ENCODE measurements at regions not wholly inside any gene's neighbourhood (a gene's known extent, or its start where the extent isn't known, plus 50 kb on each side); places are given as distances from the start of the nearest gene placed in this dataset.

DNA sequence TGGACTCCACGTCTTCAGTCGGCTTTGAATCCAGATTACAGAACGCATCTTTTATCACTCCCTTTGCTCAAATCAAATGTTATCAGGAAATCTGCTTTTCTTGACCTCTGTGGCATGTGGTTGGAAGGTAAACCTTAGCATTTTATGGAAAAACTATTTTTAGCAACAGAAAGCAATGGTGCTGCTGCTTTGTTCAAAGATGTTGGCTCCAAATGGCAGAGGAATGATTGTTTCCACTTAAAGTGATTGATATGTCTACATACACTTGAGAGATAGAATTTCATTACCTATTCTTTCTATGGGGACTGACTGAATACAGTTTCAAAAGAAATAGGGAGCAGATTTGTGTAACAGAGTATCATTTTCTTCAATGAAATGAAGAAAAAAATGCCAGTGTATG, 761.2 kb downstream of the NOVA1 start (continued):
- TF ChIP-seq FOXA1 (IDR thresholded peaks at IDR 0.05; ENCODE audit: borderline replicate concordance) = no peak
- no peak for TF ChIP-seq SMAD3 (CRISPR knock-in tag; conservative IDR thresholded peaks at IDR 0.05)
- no peak for TF ChIP-seq CBX2 (IDR thresholded peaks at IDR 0.05; ENCODE audit: insufficient read depth, low read length, poor library complexity, severe bottlenecking)
- TF ChIP-seq, protein P1, sequence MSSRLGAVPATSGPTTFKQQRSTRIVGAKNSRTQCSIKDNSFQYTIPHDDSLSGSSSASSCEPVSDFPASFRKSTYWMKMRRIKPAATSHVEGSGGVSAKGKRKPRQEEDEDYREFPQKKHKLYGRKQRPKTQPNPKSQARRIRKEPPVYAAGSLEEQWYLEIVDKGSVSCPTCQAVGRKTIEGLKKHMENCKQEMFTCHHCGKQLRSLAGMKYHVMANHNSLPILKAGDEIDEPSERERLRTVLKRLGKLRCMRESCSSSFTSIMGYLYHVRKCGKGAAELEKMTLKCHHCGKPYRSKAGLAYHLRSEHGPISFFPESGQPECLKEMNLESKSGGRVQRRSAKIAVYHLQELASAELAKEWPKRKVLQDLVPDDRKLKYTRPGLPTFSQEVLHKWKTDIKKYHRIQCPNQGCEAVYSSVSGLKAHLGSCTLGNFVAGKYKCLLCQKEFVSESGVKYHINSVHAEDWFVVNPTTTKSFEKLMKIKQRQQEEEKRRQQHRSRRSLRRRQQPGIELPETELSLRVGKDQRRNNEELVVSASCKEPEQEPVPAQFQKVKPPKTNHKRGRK (tag; IDR thresholded peaks at IDR 0.05) = no peak
- TF ChIP-seq CHD1 (IDR thresholded peaks at IDR 0.05; ENCODE audit: low read length) = no peak
- TF ChIP-seq HLTF (IDR thresholded peaks at IDR 0.05) = no peak

DNA sequence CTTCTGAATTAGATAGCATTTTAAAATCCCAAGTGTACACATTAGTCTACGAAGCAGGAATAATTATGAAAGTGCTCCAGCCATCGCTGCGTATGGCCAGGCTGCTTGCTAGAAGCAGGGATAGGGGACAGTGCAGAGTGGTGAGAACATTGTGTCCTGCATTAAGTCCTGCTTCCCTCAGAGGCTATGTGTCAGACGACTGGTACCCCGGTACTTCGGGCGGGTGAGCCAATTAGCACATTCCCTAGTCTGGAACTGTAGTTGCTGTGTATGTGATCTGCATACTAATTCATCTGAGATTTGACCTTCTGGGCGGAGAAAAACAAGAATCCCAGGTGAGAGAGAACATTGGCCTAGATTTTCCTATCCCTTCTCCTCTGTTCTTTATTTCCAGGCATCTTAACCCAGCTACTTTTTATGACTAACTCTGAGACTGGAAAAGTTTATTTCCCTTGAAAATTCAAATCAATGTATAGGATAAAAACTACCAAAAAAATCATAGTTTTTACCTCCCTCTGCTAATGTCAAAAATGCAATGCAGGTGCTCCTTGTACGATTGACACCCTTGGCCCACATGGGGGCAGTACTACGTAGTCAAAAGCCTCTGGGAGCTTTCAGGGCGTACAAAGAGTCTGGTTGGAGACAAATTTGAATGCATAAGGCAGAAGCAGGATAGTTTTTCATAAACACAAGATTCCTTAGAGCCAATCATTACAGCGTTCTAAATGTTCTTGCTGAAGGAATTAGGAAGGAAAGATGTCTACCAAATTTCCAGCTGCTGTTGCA, 764.3 kb downstream of the NOVA1 start:
- POLR2A ChIA-PET = no interaction called here
- H2AFZ ChIP-seq (ENCODE audit: low read depth, low read length) = no peak overlapping the region
- no peaks in the 10 kb centered on the region for H4K20me1 ChIP-seq (replicated peaks; ENCODE audit: control insufficient read depth, insufficient read depth, low read length)
- CTCF ChIA-PET (ENCODE audit: low intra/inter-chr PET ratio) = no interaction called here
- DNase-seq (ENCODE audit: extremely low read depth in 1 of 4, low spot score in 3 of 4) (peak in 2 of 4 experiments; percentile 3 to 4), ATAC-seq (no peak), FAIRE-seq (no peak)
- no peaks in the 10 kb centered on the region for H3K79me2 ChIP-seq (ENCODE audit: control insufficient read depth, insufficient read depth, low read length)
- no TSS peak for BruUV-seq (replicated peaks)
- WGBS (ENCODE audit: insufficient coverage, low coverage, missing lambda C conversion rate) = 1% methylated on average over 11 of the region's 12 CpGs
- H3K36me3 ChIP-seq (ENCODE audit: control insufficient read depth, insufficient read depth, low read length) = no peaks in the 10 kb centered on the region
- H3K4me3 ChIP-seq = no peak overlapping the region
- no peak overlapping the region for H3K27ac ChIP-seq (ENCODE audit: extremely low read depth, low read depth, low read length)
- intact Hi-C loops (cut with micrococcal nuclease) = no loop called here
- no peaks in the 10 kb centered on the region for H3K9me3 ChIP-seq (replicated peaks; ENCODE audit: control insufficient read depth, insufficient read depth, low read depth, low read length)
- no peak for TF ChIP-seq ZNF316 (IDR thresholded peaks at IDR 0.05)
- TF ChIP-seq LEF1 (IDR thresholded peaks at IDR 0.05) = no peak
- TF ChIP-seq PCBP2 (IDR thresholded peaks at IDR 0.05; ENCODE audit: low read depth, low read length, poor library complexity, severe bottlenecking) = no peak
- no peak for TF ChIP-seq PCBP1 (IDR thresholded peaks at IDR 0.05; ENCODE audit: low read depth, low read length, poor library complexity, severe bottlenecking)
- no peak for TF ChIP-seq MEF2A (IDR thresholded peaks at IDR 0.05; ENCODE audit: control insufficient read depth, low read depth, low read length)
- no peak for TF ChIP-seq SRSF7 (optimal IDR thresholded peaks at IDR 0.05; ENCODE audit: low read depth, low read length)
- TF ChIP-seq, protein P2, sequence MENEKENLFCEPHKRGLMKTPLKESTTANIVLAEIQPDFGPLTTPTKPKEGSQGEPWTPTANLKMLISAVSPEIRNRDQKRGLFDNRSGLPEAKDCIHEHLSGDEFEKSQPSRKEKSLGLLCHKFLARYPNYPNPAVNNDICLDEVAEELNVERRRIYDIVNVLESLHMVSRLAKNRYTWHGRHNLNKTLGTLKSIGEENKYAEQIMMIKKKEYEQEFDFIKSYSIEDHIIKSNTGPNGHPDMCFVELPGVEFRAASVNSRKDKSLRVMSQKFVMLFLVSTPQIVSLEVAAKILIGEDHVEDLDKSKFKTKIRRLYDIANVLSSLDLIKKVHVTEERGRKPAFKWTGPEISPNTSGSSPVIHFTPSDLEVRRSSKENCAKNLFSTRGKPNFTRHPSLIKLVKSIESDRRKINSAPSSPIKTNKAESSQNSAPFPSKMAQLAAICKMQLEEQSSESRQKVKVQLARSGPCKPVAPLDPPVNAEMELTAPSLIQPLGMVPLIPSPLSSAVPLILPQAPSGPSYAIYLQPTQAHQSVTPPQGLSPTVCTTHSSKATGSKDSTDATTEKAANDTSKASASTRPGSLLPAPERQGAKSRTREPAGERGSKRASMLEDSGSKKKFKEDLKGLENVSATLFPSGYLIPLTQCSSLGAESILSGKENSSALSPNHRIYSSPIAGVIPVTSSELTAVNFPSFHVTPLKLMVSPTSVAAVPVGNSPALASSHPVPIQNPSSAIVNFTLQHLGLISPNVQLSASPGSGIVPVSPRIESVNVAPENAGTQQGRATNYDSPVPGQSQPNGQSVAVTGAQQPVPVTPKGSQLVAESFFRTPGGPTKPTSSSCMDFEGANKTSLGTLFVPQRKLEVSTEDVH (IDR thresholded peaks at IDR 0.05; ENCODE audit: low read depth, partially characterized antibody) = no peak
- TF ChIP-seq SMARCA4 (IDR thresholded peaks at IDR 0.05) = no peak
- TF ChIP-seq ILK (tag; IDR thresholded peaks at IDR 0.05; ENCODE audit: borderline replicate concordance, low read depth) = no peak
- no peaks in the 10 kb centered on the region for H3K4me1 ChIP-seq (replicated peaks in 1 of 2; ENCODE audit: control insufficient read depth in 2 of 2, insufficient read depth in 2 of 2, low read length in 2 of 2)
- no peak overlapping the region for H3K4me2 ChIP-seq (ENCODE audit: insufficient read depth, low read length)
- in situ Hi-C loops (cut with MboI) = no loop called here
- no peak overlapping the region for H3K9ac ChIP-seq (ENCODE audit: insufficient read depth in 1 of 2, low read depth in 2 of 2, low read length in 2 of 2)
- no peaks in the 10 kb centered on the region for H3K27me3 ChIP-seq (ENCODE audit: control insufficient read depth in 2 of 2, insufficient read depth in 2 of 2, low read length in 2 of 2)
- no peaks in the 10 kb centered on the region for H3K9me1 ChIP-seq (ENCODE audit: control insufficient read depth, insufficient read depth, low read length)

All from K562 (cell line).